ENCODE measurements at regions not wholly inside any gene's neighbourhood (a gene's known extent, or its start where the extent isn't known, plus 50 kb on each side); places are given as distances from the start of the nearest gene placed in this dataset.

- TF ChIP-seq CTCF (conservative IDR thresholded peaks at IDR 0.05; ENCODE audit: low read depth, low read length) = no peak
- no peak for TF ChIP-seq EZH2 (IDR thresholded peaks at IDR 0.05; ENCODE audit: borderline replicate concordance, low read depth, low read length, poor library complexity, severe bottlenecking)
Measured at GRCh38 chr6:90918361-90918760, 331.5 kb upstream of the MAP3K7 start.

Measured in A673 (cell line).